Nephron progenitor cell (in vitro differentiated cells): ENCODE measurements at regions not wholly inside any gene's neighbourhood (a gene's known extent, or its start where the extent isn't known, plus 50 kb on each side); places are given as distances from the start of the nearest gene placed in this dataset.

ENCODE experiments used
- DNase-seq: peaks from one replicate; pipeline ENCODE4 v3.0.0; 2021
- H3K27ac Mint-ChIP-seq: 2 replicates; pipeline ENCODE4 v1.8.0; 2021; ENCODE audit warnings: mild to moderate bottlenecking, moderate library complexity, mixed read lengths
- H3K27me3 Mint-ChIP-seq: 2 replicates; pipeline ENCODE4 v1.8.0; 2021; ENCODE audit warnings: mild to moderate bottlenecking, low read depth, mixed read lengths; ENCODE audit not compliant: poor library complexity
- H3K36me3 Mint-ChIP-seq: 2 replicates; pipeline ENCODE4 v1.8.0; 2021; ENCODE audit warnings: low read depth, mixed read lengths
- H3K4me1 Mint-ChIP-seq: 2 replicates; pipeline ENCODE4 v1.8.0; 2021; ENCODE audit warnings: mixed read lengths
- H3K4me3 Mint-ChIP-seq: 2 replicates; pipeline ENCODE4 v1.8.0; 2021; ENCODE audit warnings: mild to moderate bottlenecking, moderate library complexity, mixed read lengths
- H3K9me3 Mint-ChIP-seq: 2 replicates; pipeline ENCODE4 v1.8.0; 2021; ENCODE audit warnings: mild to moderate bottlenecking, moderate library complexity, mixed read lengths
- CTCF ChIP-seq: fragments of 200-600 bp; sonication (generic); IDR thresholded peaks from 2 replicates; pipeline ENCODE4 v1.5.0; 2021; ENCODE audit warnings: antibody characterized with exemption

- no peak overlapping the region for H3K4me3 Mint-ChIP-seq
- no peaks in the 10 kb centered on the region for H3K4me1 Mint-ChIP-seq
- no peak for TF ChIP-seq CTCF
- no peak for DNase-seq
- no peaks in the 10 kb centered on the region for H3K36me3 Mint-ChIP-seq
- H3K27ac Mint-ChIP-seq: no peak overlapping the region
- no peaks in the 10 kb centered on the region for H3K9me3 Mint-ChIP-seq
- peaks cover 2% of the 10 kb centered on the region for H3K27me3 Mint-ChIP-seq
These were observed 147.9 kb upstream of the TFPI start for GRCh38 chr2:187702157-187702556.

GRCh38 chr2:187708272-187708671 is 154.0 kb upstream of the TFPI start:
- H3K4me1 Mint-ChIP-seq: no peaks in the 10 kb centered on the region
- H3K9me3 Mint-ChIP-seq: no peaks in the 10 kb centered on the region
- no peak for TF ChIP-seq CTCF
- no peak overlapping the region for H3K4me3 Mint-ChIP-seq
- H3K27ac Mint-ChIP-seq: no peak overlapping the region
- H3K27me3 Mint-ChIP-seq: no peaks in the 10 kb centered on the region
- H3K36me3 Mint-ChIP-seq: no peaks in the 10 kb centered on the region
- no peak for DNase-seq

- Mint-ChIP-seq H3K4me1 (no peaks in the 10 kb centered on the region), H3K9me3 (no peaks in the 10 kb centered on the region), H3K27me3 (no peaks in the 10 kb centered on the region), H3K27ac (no peak overlapping the region), H3K36me3 (no peaks in the 10 kb centered on the region), H3K4me3 (no peak overlapping the region)
- no peak for DNase-seq
- TF ChIP-seq CTCF: no peak
These were observed 154.8 kb upstream of the TFPI start for GRCh38 chr2:187709065-187709464.

- Mint-ChIP-seq H3K27me3 (no peaks in the 10 kb centered on the region), H3K36me3 (no peaks in the 10 kb centered on the region), H3K27ac (no peak overlapping the region), H3K4me3 (no peak overlapping the region), H3K9me3 (no peaks in the 10 kb centered on the region), H3K4me1 (no peaks in the 10 kb centered on the region)
- DNase-seq: no peak
- no peak for TF ChIP-seq CTCF
These were observed 156.7 kb upstream of the TFPI start for GRCh38 chr2:187710791-187711521.

- DNase-seq: no peak
- H3K4me3 Mint-ChIP-seq: no peak overlapping the region
- no peak for TF ChIP-seq CTCF
- no peaks in the 10 kb centered on the region for H3K4me1 Mint-ChIP-seq
- no peak overlapping the region for H3K27ac Mint-ChIP-seq
- no peaks in the 10 kb centered on the region for H3K9me3 Mint-ChIP-seq
- no peaks in the 10 kb centered on the region for H3K36me3 Mint-ChIP-seq
- peaks cover 4% of the 10 kb centered on the region for H3K27me3 Mint-ChIP-seq
These were observed 161.4 kb upstream of the TFPI start for GRCh38 chr2:187715590-187715989.

GRCh38 chr2:187716301-187716700 is 162.1 kb upstream of the TFPI start:
- Mint-ChIP-seq H3K4me3 (no peak overlapping the region), H3K36me3 (no peaks in the 10 kb centered on the region), H3K4me1 (no peaks in the 10 kb centered on the region), H3K27me3 (peaks cover 4% of the 10 kb centered on the region), H3K27ac (no peak overlapping the region), H3K9me3 (no peaks in the 10 kb centered on the region)
- DNase-seq: no peak
- no peak for TF ChIP-seq CTCF
